Dedifferentiated amniotic fluid mesenchymal stem cell (primary cell): ENCODE measurements at regions not wholly inside any gene's neighbourhood (a gene's known extent, or its start where the extent isn't known, plus 50 kb on each side); places are given as distances from the start of the nearest gene placed in this dataset.
"Not testable (repeated sequence)": the region's sequence is repeated elsewhere in the genome, so short reads cannot be mapped to it uniquely, and the experiment has no call there.

ENCODE experiments used
- DNase-seq: peaks from one replicate; pipeline ENCODE4 v3.0.0-alpha.2; 2016; ENCODE audit errors: extremely low spot score

DNA sequence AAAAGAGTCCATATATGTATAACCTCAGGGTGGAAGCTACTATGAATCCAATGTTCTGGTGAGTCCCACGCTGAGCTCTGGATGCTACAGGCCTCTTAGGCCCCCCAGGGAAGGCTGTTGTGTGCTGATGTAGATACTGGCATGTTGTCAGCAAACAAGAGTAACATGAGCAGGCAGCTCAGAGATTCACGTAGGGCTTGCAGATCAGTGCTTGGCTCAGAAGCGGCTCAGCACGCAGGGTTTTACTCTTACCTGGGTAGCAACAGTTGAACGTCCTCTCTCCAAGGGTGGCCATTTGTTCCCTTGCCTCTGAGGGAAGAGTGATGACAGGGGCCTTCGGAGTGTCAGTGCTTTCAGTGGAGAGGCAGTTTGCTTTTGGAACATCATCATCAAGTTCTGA lies 93.4 kb downstream of the ZFP64 start:
- DNase-seq: no peak

- no peak for DNase-seq
Measured at GRCh38 chr20:52096117-52096516, 95.5 kb downstream of the ZFP64 start.

DNA sequence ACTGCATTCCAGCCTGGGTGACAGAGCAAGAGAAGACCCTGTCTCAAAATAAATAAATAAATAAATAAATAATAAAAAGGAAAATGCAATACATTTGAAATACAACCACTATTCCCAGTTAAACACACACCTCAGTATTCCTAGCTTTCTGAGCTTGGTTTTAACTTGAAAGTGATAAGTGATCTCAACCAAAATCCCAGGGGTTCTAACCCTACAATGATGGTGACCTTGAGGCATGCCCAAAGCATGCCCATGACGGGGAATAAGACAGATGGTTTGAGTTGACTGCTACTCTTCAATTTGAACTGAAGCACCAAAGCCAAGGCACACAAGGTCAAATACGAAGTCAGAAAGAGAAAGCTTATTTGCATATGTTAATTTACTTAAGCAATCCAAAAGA lies 96.9 kb downstream of the ZFP64 start:
- no peak for DNase-seq

- DNase-seq: no peak
Measured at GRCh38 chr20:52093575-52093974, 98.0 kb downstream of the ZFP64 start.

- DNase-seq: no peak
Measured at GRCh38 chr20:52090035-52090434, 101.5 kb downstream of the ZFP64 start.

DNA sequence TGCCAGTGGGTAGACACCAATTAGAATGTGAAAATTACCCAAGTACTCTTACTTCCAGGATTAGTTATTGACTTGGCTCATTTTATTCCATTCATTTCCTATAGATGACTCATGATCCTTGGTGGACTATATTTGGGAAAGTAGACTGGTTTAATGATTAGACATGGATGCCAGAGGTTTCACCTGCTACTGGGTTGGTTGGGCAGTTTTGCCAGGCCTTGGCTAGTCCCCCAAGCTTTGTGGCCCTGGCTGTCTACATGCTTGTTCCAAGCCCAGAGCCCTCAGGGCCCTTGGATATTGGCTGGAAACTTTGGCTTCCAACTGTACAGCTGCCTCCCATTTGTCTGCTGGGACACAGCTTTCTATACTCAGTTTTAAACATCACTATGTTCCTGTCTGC lies 104.1 kb downstream of the ZFP64 start:
- DNase-seq: no peak

DNA sequence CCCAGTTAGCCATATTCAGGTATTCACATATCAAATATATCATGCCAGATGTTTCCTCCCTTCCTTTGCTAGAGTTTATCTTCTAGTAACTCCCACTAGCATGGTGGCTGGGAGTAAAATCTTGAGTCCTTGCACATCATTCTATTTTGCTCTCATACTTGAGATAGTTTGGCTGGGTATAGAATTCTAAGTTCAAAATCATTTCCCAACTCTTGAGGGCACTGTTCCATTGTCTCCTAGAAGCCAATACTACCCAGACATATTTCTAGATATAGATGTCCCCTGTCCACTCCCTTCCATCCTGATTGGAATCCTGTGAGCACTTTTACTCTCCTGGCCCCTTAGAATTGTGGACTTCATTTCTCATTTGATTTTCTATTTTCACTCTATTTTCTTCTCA lies 104.7 kb downstream of the ZFP64 start:
- DNase-seq: no peak

- DNase-seq: no peak
Measured at GRCh38 chr20:52084727-52085126, 106.9 kb downstream of the ZFP64 start.

DNA sequence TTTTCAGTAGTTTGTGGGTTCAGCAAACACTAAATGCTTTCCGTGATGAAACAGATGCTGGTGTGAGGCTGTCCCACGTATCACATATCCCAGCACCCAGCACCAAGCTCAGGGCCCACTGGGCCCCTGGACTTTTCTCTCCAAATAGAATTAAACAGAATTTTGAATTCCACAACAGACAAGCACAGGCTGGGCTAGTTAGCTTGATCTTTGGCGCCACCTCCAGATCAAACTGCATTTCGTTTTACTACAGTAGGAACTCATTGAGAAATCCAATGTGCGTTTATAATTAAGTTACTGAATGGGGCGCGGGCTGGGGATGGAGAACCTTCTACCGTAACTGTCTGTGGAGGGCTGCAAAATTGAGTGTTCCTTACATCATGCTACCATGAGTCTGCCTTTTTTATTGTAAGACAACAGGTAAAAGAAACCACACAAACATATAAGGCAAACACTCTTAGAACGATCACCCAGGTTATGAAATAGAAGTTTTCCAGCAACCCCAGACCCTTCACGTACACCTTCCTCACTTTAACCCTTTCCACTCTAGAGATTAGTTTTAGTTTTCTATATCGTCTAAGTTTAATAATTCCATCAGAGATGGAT lies 107.8 kb downstream of the ZFP64 start:
- peak; percentile 64 for DNase-seq

GRCh38 chr20:52082612-52083011 lies 109.0 kb downstream of the ZFP64 start:
- DNase-seq: no peak

DNA sequence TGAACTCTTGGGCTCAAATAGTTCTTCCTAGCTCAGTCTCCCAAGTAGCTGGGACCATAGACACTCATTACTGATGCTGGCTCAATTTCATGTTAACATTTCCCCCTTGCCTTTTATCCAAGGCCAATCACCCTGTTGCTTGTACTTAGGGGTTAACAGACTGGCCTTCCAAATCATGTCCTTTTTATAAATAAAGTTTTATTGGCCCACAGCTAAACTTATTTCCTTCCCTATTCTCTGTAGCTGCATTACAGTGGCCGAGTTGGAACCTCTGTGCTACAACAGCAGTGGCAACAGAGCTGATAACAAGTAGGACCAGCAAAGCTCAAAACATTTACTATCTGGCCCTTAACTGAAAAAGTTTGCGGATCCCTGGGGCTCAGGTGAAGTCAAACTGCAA lies 109.8 kb downstream of the ZFP64 start:
- DNase-seq: no peak

GRCh38 chr20:52081066-52081465 lies 110.5 kb downstream of the ZFP64 start:
- DNase-seq: no peak

- no peak for DNase-seq
Measured at GRCh38 chr20:52078289-52078688, 113.3 kb downstream of the ZFP64 start.

DNA sequence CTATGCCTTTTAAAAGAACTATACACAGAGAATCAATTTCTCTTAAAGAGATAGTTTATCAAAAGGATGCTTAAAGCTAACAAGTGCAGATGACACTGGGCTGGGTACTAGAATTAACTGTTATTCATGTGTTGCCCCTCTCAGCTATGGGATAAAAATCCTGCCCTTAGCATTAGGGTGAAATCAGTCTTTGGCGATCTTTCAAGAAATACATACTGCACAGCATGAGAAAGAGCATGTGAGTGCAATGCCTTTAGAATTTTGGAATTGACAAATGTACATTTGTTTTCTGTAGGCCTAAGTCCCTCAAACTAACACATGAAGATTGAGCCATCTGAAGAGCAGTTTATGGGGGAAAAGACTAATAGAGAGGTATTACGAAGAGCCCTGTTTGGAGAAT lies 115.4 kb downstream of the ZFP64 start:
- DNase-seq: peak; percentile 40

- DNase-seq: no peak
Measured at GRCh38 chr20:52075400-52075799, 116.2 kb downstream of the ZFP64 start.

DNA sequence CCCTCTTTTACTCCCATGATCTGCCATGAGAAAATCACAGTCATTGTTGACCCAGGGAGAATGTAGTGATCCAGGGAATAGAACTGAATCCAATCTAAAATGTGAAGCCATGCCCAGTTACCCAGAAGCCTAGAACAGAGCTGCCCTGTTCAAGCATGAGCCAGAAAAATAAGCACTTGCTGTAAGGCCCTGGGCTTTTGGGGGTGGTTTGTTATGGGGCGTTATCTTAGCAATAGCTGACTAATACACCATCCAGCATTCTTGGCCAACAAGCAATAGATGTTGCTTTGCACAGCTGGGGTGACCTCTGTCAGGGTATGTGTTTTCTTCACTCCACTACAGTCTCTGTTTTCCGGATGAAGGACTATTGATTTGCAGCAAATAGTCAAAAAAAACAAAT lies 120.4 kb downstream of the ZFP64 start:
- no peak for DNase-seq

GRCh38 chr20:52064931-52065330 lies 126.6 kb downstream of the ZFP64 start:
- no peak for DNase-seq

GRCh38 chr20:52062452-52063209 lies 128.9 kb downstream of the ZFP64 start:
- no peak for DNase-seq

DNA sequence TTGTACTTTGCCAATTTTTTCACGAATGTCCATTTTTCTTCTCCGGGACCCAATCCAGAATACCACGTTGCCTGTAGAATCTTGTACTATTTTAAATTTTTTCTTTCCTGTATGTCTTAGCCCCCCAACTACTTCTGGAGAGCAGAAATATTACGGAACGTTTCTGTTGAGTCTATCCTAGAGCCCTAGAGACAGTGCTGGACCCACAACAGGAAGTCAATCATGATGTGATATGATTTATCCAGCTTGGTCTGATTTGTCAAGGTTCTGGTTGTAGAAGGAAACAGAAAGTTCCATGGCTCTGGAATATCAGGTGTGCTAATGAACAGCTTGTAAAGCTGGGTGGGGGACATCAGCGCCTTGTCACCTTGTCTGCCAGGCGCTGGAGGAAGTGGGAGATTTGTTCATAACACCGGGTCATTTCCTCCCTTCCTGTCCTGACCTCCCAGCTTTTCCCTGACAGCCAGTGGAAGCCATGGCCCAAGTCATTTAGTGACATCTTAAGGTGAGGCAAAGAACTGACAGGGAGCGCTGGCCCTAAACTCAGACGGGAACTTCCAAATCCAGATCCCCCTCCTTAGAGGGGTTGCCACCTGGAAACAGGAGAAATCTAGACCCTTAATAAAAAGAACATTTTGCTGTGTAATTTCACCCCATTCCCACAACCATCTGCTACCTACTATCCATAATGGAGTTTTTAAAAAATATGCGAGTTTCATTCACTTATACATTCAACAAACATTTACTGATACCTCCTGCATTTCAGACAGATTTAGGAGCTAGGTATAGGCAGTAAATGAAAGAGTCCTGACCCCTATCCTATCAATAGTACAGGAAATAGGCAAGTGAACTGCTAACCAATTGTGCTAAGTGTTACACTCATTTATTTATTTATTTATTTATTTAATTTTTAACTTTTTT lies 130.5 kb downstream of the ZFP64 start:
- no peak for DNase-seq

DNA sequence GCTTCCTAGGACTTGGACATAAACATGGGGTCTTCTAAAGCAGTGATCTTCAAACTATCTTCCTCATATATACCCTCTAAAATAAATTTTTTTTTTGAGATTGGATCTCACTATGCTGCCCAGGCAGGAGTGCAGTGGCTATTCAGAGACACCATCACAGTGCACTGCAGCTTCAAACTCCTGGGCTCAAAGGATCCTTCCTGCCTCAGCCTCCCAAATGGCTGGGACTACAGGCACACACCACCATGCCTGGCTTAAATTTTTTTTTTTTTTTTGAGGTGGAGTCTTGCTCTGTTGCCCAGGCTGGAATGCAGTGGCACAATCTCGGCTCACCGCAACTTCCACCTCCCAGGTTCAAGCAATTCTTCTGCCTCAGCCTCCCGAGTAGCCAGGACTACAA lies 134.4 kb downstream of the ZFP64 start:
- not testable (repeated sequence) for DNase-seq

DNA sequence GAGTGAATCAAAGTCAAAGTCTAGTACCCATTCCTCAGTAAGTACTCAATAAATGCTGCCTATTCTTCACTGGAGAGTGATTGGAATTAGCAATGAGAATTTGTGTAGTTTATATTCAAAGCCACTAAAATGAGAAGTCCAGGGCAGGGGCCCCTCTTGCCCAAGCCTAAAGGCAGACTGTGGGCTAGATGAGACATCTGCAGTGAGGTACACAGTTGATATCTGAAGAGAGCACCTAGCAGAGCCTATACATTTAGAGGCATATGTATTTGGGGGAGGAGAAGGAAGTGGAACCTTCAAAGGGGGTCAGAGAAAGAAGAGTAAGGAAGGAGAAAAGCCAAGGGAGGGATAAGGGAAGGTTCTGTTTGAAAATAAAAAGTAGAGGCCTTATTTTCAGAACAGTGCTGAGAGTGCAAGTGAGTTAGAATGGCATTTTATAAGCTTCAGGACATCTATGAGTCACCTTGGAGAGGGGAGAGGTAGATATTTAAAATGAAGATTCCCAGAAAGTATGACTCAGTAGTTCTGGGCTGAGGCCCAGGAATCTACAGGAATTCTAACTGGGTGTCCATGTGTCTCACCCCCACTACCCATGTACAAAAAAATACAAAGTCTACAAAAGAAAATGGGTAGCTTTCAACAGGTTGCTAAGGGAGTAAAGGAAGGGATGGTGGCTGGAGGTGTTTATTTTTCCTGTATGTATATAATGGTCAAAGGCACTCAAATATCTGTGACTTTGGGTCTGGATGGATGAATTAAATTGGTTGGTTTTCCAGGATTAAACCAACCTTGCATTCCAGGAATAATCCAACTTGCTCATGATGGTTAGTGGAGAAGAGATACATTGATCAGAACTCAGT lies 135.1 kb downstream of the ZFP64 start:
- DNase-seq: no peak

DNA sequence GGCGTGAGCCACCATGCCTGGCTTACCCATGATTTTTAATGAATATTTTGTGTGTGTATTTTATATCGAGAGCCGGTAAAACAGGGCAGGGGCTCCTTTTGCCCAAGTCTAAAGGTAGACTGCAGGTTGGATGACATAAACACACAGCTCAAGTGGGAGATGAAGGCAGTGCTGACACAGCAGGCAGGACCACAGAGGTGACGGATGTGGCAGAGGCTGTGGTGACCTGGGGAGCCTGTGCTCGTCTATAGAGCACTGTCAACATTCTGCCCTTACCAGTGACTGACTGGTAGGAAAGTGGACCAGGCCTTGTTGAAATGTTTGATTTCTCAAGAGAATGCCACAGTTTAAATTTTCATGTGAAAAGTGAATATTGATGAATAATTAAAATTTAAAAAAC lies 137.5 kb downstream of the ZFP64 start:
- no peak for DNase-seq
